Activated CD8-positive, alpha-beta memory T cell treated with anti-CD3 and anti-CD28 coated beads, Interleukin-2, amount 50 U/mL, for 48 hours (primary cell): ENCODE measurements at regions not wholly inside any gene's neighbourhood (a gene's known extent, or its start where the extent isn't known, plus 50 kb on each side); places are given as distances from the start of the nearest gene placed in this dataset.
"Not testable (repeated sequence)": the region's sequence is repeated elsewhere in the genome, so short reads cannot be mapped to it uniquely, and the experiment has no call there.

Experiments used
- DNase-seq: peaks from one replicate; pipeline ENCODE4 v3.0.0-alpha.2; 2020

- no peak for DNase-seq
Observed at GRCh38 chr4:17038510-17039176, 140.2 kb upstream of the LDB2 start.

- DNase-seq: no peak
Observed at GRCh38 chr4:17033768-17034181, 135.3 kb upstream of the LDB2 start.

DNA sequence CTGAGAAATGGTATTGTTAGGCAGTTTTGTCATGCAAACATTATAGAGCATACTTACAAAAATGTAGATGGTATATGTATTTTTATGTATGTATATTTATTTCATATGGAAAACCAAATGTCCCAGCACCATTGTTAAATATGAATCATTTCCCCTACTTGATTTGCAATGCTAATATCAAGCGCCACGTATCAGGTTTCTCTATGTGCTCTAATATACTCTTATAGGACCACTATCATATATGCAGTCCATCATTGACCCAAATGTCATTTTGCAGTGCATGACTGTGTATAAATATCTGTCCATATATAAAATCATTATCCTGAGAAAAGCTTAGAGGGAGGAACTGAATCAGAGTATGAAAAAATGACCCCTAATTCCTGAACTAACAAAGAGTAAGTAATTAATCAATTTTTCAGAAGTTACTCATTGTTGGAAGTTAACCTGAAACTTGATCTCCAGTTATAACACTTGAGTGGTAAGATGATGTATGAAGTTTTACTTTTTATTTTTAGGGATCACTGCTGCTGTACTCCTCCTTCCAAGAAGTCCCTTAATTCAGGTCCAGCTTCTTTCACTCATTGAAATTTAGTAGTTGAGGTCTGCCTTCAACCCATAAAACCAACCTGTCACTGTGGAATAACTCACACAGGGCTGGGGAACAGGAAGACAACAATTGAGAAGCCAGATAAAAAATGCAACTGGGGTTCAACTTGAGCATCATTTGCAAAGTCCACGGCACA is 134.8 kb upstream of the LDB2 start:
- DNase-seq: no peak

DNA sequence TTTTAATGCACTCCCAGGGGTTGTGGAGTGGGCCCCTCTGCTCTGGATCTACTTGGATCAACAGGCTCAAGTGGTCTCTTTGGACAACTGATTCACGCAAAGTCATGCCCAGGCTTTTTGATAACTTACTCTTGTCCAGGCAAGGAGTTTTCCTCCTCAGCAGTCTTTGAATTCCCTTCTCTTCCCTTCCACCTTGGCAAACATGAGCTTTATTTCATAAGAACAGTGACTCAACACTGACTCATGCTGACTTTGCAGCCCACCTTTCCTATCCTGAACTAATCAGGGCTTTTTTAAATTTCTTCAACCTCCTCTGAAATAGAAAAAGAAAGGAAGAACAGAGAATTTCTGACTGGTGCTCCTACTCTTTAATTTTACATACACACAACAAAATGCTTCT is 132.1 kb upstream of the LDB2 start:
- no peak for DNase-seq

DNA sequence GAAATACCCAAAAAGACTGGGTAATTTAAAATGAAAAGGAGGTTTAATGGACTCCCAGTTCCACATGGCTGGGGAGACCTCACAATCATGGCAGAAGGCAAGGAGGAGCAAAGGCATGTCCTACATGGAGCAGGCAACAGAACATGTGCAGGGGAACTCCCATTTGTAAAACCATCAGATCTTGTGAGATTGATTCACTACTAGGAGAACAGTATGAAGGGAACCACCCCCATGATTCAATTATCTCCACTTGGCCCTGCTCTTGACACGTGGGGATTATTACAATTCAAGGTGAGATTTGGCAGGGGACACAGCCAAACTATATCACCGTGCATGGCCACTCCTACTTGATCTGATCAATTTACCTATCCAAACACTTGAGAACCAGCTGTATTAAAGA is 131.5 kb upstream of the LDB2 start:
- DNase-seq: no peak

GRCh38 chr4:17029432-17029831 is 131.0 kb upstream of the LDB2 start:
- DNase-seq: no peak

DNA sequence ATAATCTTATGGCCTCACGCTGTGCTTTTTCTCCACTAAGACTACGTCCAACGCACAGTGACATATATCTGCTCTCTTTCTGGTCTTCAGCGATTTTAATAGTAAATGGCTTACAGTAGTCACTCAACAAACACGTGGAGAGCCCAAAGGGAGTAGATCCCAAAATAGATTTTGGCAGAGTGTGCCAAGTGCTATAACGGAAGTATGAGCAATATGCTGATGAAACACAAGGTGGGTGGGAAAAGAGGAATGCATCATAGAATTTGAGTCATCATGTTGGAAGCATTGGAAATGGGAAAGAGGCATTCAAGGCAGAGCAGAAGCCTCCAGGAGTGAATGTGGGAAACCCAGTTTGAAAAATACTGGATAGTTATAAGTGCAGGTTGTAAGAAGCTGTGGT is 129.1 kb upstream of the LDB2 start:
- DNase-seq: no peak

GRCh38 chr4:17024425-17024824 is 126.0 kb upstream of the LDB2 start:
- no peak for DNase-seq

DNA sequence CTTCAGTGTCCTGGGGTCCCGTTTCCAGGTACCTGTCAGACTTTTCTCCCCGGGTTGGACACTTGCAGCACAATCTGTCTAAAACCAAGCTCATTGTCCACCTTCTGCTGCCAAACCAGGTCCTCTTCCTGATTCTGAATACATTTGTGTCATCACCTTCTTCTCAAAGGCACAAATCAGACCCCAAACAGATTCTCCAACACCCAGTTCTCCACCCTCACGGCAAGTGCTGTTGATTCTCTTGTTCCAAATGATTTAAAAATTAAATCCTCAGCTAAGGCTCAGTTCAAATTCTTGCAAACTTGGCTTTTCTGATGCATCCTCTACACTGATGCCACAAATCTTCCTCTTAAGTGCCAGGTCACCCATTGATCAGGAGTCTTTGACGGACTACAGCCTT is 122.5 kb upstream of the LDB2 start:
- no peak for DNase-seq

DNA sequence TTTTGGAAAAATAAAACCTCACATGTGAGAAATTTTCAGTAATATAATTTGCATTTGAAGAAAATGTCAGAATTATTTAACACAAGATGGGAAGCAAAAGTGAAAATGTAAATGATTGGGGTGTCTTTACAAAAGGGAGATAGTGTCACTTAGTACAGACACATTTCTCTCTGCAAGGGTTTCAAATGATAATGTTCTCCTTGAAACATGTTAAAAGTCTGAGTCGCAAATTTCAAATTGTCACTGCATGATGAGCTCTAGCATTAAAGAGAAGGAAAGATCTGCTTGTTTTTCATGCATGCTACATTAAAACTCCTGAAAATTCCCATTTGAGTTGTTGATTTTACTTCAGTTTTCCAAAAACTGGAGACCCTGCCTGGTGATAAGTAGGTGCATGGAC is 122.0 kb upstream of the LDB2 start:
- DNase-seq: no peak

DNA sequence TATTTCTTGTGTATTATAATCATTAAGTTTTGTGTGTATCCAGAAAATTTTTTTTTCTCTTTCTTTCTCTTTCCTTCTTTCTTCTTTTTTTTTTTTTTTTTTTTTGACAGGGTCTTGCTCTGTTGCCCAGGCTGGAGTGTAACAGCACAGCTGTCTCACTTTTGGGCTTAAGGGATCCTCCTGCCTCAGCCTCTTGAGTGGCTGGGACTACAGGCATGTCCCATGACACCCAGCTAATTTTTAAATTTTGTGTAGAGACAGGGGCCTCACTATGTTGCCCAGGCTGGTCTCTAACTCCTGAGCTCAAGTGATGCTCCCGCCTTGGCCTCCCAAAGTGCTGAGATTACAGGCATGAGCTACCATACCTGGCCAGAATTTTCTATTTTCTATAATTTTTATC is 120.2 kb upstream of the LDB2 start:
- not testable (repeated sequence) for DNase-seq

- no peak for DNase-seq
Observed at GRCh38 chr4:17018013-17018412, 119.6 kb upstream of the LDB2 start.

DNA sequence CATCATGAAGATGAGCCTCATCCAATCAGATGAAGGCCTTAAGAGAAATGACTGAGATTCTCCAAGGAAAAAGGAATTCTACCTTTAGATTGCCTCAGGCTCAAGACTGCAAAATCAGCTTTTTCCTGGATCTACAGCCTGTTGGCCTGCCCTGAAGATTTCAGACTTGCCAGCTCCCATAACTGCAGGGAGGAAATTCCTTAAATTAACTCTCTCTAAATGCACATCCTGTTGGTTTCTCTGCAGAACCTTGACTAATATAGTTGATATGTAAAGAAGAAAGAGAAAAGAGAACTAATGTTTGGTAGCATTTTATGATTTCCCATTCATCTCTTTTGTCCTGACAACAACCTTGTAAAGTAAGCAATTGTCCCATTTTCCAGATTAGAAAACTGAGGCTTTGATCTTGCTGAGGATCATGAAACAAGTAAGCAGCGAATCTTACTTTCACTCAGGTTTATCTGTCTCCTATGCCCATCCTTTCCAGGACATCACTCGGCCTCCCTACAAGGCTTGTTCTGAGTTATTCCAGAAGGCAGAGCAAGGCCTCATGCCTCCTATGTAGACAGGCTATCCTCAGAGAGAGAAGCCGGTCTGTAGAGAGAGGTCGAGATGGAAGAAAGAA is 115.0 kb upstream of the LDB2 start:
- DNase-seq: no peak

DNA sequence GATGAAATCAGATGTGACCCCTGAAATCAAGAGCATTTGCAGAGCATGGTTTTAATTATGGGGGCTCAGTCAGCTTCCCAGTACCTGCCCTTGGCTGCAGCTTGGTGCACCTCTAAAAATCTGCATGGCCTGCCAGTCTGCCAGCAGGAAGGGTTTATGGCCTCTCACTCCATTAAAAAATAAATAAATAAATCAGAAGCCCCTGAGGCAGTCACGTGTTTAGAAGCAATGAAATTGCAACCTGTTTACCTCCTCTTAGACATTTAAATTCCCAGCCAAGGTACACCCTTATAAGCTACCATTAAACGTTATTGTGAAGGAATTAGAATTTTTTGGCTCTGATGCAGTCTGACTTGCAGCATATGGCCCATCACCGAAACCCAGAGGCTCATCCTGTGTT is 114.0 kb upstream of the LDB2 start:
- DNase-seq: no peak

DNA sequence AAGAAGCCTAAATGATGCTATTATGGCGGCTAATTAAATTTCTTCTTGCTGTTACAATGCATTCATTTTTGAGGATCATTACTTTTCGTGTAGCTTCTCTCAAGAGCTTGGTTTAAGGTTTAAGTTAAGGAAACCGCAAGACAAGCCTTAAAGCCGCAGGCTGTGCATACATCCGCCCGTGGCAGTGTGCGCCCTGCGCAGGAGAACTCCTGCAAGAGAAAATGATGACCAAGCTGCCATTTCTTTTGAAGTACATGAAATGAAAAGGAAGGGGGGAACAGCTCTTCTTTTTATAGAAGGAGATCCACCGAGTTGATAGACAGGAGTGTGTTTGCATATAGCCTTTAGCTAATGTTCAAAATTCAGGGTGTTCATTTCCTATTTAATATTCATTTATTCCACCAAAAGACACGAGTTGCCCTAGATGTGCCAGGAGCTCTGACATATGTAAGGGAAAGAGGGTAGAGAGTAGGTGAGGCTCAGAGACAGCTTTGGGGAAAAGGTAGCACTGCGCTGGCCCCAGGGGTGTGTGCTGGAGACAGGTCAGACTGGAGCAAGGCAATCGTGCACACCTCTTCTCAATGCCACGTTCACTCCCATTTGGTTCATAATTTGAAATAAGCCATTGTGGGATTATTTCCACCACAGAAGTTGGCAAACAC is 112.1 kb upstream of the LDB2 start:
- no peak for DNase-seq

DNA sequence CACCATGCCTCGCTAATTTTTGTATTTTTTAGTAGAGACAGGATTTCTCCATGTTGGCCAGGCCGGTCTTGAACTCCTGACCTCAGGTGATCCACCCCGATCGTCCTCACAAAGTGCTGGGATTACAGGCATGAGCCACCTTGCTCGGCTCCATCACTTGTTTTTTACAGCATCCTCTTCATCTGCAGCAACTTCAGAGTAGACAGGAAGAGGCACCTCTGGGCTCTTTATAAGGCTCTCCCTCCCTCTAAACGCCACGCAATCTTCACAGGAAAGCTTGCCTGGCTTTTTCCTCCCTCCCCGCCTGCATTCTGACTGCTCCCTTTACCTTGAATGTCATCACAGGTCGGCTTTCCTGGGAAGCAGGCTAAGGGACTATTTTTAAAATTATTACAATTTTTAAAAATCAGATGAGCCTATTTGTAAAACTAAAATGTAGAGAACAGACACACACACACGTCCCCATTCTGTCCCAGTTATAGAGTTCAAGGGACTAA is 111.5 kb upstream of the LDB2 start:
- DNase-seq: no peak

DNA sequence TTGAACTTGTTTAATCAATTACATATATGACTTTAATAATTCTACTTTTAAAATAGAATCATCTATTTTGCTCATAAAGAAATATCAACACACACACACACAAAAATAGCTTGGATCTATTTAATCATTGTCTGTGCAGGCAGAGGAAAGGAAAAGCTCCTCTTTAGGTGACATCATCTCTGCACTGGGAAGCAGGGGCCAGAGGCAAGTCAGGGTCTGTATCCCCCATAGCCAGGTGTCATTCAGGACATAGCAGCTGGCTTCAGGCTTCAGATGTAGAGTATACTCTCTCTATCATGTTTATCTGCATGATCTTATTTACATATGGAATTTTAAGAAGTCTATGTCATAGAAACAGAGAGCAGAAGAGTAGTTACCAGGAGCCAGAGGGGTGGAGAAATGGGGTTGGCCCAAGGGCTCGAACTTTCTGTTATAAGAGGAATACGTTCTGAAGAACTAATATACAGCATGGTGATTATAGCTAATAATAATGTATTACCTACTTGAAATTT is 110.4 kb upstream of the LDB2 start:
- no peak for DNase-seq

DNA sequence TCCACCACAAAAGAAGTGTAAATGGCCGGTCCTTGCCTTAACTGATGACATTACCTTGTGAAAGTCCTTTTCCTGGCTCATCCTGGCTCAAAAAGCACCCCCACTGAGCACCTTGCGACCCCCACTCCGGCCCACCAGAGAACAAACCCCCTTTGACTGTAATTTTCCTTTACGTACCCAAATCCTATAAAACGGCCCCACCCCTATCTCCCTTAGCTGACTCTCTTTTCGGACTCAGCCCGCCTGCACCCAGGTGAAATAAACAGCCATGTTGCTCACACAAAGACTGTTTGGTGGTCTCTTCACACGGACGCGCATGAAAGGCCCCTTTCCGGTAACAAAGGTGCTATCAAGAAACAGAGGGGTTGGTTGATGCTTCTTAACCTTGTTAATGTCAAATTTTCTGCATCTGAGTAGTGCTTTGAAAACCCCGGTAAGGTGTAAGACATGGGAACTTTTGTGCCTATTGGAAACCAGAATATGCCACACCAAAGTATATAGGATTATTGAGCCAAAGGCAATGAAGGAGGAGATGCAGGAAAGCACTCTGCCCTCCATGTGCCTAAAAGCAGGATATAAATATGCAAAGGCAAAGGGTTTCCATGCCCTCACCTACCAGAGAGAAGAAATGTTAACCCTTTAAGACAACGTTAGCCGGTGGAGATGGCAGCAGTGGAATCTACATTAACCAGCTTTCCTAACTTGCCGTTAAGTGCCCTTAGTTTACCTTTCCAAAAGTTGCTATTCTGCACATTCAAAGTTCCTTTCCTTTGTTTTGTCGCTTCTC is 105.4 kb upstream of the LDB2 start:
- not testable (repeated sequence) for DNase-seq

- no peak for DNase-seq
Observed at GRCh38 chr4:16995451-16995850, 97.0 kb upstream of the LDB2 start.

DNA sequence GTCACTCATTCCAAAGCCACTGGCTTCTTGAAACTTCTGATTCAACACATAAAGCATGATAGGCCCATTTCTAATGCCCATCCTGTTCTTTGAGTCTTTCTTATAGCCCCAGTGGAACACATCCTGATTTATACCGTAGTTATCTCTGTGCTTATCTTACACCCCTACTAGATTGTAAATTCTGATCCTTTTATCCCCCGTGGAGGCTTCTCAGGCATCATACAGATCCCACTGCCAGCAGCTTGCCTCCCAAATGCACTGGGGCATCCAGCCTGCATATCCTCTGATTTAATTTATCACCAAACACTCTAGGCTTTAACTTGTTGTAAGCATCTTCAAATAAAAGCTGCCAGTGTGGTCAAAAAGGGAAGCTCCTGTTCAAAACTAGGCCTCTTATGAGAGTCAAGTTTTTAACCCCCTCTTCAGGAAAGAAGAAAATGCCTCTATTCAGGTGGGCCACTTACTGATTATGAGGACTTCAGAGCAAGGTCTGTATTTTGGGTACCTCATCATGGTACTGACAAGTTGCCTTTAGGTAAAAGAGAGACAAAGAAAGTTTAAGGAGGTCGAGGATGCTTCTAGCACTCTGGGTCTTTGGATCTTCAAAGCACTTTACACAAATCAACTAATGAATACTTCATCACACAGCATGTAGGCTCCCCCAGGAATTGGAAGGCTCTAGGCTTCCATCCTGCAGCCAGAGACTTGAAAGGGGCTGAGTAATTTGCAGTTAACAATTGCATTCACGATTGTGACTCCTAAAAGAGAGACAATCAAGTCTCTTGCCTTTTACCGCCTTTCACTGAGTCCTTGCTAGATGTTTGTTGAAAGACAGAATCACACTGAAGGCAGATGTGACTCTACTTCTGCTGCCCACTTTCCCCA is 95.8 kb upstream of the LDB2 start:
- no peak for DNase-seq

GRCh38 chr4:16992566-16993225 is 94.3 kb upstream of the LDB2 start:
- no peak for DNase-seq
